Fibroblast of lung (primary cell): ENCODE measurements at regions not wholly inside any gene's neighbourhood (a gene's known extent, or its start where the extent isn't known, plus 50 kb on each side); places are given as distances from the start of the nearest gene placed in this dataset.
"Not testable (repeated sequence)": the region's sequence is repeated elsewhere in the genome, so short reads cannot be mapped to it uniquely, and the experiment has no call there.

Experiments used
- DNase-seq, 2 donors: peaks; one replicate each; pipeline versions ENCODE4 v3.0.0 to v3.0.0-alpha.2; 2010; ENCODE audit warnings: low read depth in 2 of 2
- H2AFZ ChIP-seq: 2 replicates; pipeline ENCODE4 v1.5.1; 2012; ENCODE audit warnings: low read length, control low read depth, inconsistent platforms
- H3K27ac ChIP-seq: 2 replicates; pipeline ENCODE4 v1.5.1; 2011; ENCODE audit warnings: low read length, control low read depth; ENCODE audit not compliant: insufficient read depth
- H3K27me3 ChIP-seq: 2 replicates; pipeline ENCODE4 v1.5.1; 2011; ENCODE audit warnings: mild to moderate bottlenecking, low read length; ENCODE audit not compliant: control insufficient read depth, insufficient read depth
- H3K36me3 ChIP-seq: 2 replicates; pipeline ENCODE4 v1.5.1; 2011; ENCODE audit warnings: low read length; ENCODE audit not compliant: control insufficient read depth, insufficient read depth
- H3K4me1 ChIP-seq: 2 replicates; pipeline ENCODE4 v1.5.1; 2011; ENCODE audit warnings: low read length; ENCODE audit not compliant: control insufficient read depth, insufficient read depth; ENCODE audit errors: extremely low read depth
- H3K4me2 ChIP-seq: 2 replicates; pipeline ENCODE4 v1.5.1; 2011; ENCODE audit warnings: low read length, control low read depth; ENCODE audit not compliant: insufficient read depth; ENCODE audit errors: extremely low read depth
- H3K4me3 ChIP-seq, 4 experiments: fragments of 200-600 bp in 1 of 4; sonication (generic) in 1 of 4; replicated peaks in 1 of 4; 2 replicates each; pipeline ENCODE4 v1.5.1; 2011 to 2016; ENCODE audit warnings: low read length in 4 of 4, low read depth in 3 of 4, mild to moderate bottlenecking in 3 of 4, control low read depth in 2 of 4, inconsistent platforms in 1 of 4, mixed read lengths in 1 of 4; ENCODE audit not compliant: insufficient read depth in 1 of 4; ENCODE audit errors: control extremely low read depth in 1 of 4
- H3K79me2 ChIP-seq: 2 replicates; pipeline ENCODE4 v1.5.1; 2012; ENCODE audit warnings: mild to moderate bottlenecking, low read length, inconsistent platforms; ENCODE audit not compliant: control insufficient read depth, insufficient read depth
- H3K9ac ChIP-seq: 2 replicates; pipeline ENCODE4 v1.5.1; 2011; ENCODE audit warnings: mild to moderate bottlenecking, low read length, control low read depth; ENCODE audit not compliant: insufficient read depth
- H3K9me3 ChIP-seq: 2 replicates; pipeline ENCODE4 v1.5.1; 2012; ENCODE audit warnings: low read depth, low read length; ENCODE audit not compliant: control insufficient read depth, insufficient read depth
- H4K20me1 ChIP-seq: 2 replicates; pipeline ENCODE4 v1.5.1; 2011; ENCODE audit warnings: low read length; ENCODE audit not compliant: control insufficient read depth, insufficient read depth; ENCODE audit errors: extremely low read depth

GRCh38 chr9:42656789-42657188 lies 473.3 kb downstream of the SPATA31A6 start:
- not testable (repeated sequence) for H3K9me3 ChIP-seq, H4K20me1 ChIP-seq, H2AFZ ChIP-seq, DNase-seq, H3K9ac ChIP-seq, H3K4me1 ChIP-seq, H3K27me3 ChIP-seq, H3K4me3 ChIP-seq, H3K4me2 ChIP-seq, H3K27ac ChIP-seq, H3K79me2 ChIP-seq, H3K36me3 ChIP-seq

DNA sequence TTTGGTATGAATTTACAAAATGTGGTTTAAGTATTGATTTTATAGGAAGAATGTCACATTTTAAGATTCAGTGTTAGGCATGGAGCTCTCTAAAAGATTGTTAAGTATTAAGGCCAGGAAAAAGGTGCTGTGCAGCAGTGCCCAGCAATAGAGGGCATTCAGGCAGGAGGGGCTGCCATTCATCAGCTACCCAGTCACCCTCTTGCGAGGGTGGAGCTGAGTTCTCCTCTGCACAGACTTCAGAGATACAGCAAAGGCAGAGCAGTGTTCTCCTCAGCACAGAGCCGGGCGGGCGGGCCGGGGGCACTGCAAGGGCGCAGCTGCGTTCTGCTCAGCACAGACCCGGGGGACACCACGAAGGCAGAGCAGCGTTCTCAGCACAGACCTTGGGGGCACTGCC lies 474.0 kb downstream of the SPATA31A6 start:
- not testable (repeated sequence) for H3K79me2 ChIP-seq, H3K27ac ChIP-seq, H4K20me1 ChIP-seq, H3K36me3 ChIP-seq, H2AFZ ChIP-seq, H3K27me3 ChIP-seq, H3K4me2 ChIP-seq, H3K9me3 ChIP-seq, H3K4me1 ChIP-seq, DNase-seq, H3K9ac ChIP-seq, H3K4me3 ChIP-seq

DNA sequence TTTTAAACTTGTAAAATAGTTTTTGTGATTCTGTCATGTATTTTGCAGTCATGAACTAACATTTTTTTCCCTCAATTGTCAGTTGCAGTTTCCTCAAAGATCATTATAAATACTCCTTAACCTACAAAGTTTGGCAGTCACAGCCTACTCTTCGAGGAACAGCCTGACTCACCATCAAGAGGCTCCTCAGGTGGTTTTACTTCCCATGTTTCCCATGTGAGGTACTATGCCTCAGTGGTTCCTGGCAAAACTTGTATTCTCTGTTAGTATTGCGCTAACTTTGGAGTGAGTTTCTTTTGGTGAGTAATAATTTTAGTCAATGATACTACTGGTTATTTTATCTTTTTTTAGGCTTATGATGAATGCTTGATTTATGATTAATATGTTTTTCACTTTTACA lies 513.7 kb downstream of the SPATA31A6 start:
- DNase-seq: not testable (repeated sequence)

GRCh38 chr9:42702890-42703289 lies 519.4 kb downstream of the SPATA31A6 start:
- not testable (repeated sequence) for H2AFZ ChIP-seq, H3K36me3 ChIP-seq, H3K9ac ChIP-seq, H3K4me3 ChIP-seq, H3K9me3 ChIP-seq, H4K20me1 ChIP-seq, H3K4me1 ChIP-seq, H3K4me2 ChIP-seq, DNase-seq, H3K79me2 ChIP-seq, H3K27me3 ChIP-seq, H3K27ac ChIP-seq

More for the DNA sequence above, 513.7 kb downstream of the SPATA31A6 start:
- H3K79me2 ChIP-seq, H3K36me3 ChIP-seq, H4K20me1 ChIP-seq, H3K27me3 ChIP-seq, H3K9ac ChIP-seq, H2AFZ ChIP-seq, H3K4me1 ChIP-seq, H3K27ac ChIP-seq, H3K4me3 ChIP-seq, H3K9me3 ChIP-seq, H3K4me2 ChIP-seq: not testable (repeated sequence)

GRCh38 chr9:42724841-42725835 lies 541.7 kb downstream of the SPATA31A6 start:
- H3K9me3 ChIP-seq, H4K20me1 ChIP-seq, H3K27me3 ChIP-seq, H2AFZ ChIP-seq, H3K27ac ChIP-seq, H3K36me3 ChIP-seq, H3K4me1 ChIP-seq, H3K4me2 ChIP-seq, H3K79me2 ChIP-seq, H3K9ac ChIP-seq, DNase-seq: not testable (repeated sequence)
- H3K4me3 ChIP-seq: peak overlapping the region in 1 of 4 experiments; percentile 14
